ENCODE measurements at regions not wholly inside any gene's neighbourhood (a gene's known extent, or its start where the extent isn't known, plus 50 kb on each side); places are given as distances from the start of the nearest gene placed in this dataset.

- DNase-seq (ENCODE audit: low read depth): peak; percentile 82
- Histone ChIP-seq H3K4me1 (ENCODE audit: control insufficient read depth, insufficient read depth, low read length) (peaks cover 35% of the 10 kb centered on the region), H3K9ac (ENCODE audit: low read length) (peak overlapping the region; percentile 84), H3K4me3 (ENCODE audit: low read length) (peak overlapping the region; percentile 80), H3K36me3 (ENCODE audit: control insufficient read depth, insufficient read depth, low read length, severe bottlenecking) (no peaks in the 10 kb centered on the region), H3K9me3 (ENCODE audit: control insufficient read depth, low read length) (no peaks in the 10 kb centered on the region), H3K27me3 (replicated peaks; ENCODE audit: control insufficient read depth, insufficient read depth, low read length) (no peaks in the 10 kb centered on the region)
Measured at GRCh38 chr15:38068626-38069391, 134.4 kb downstream of the TMCO5A start.

GRCh38 chr15:38069511-38070011, 135.1 kb downstream of the TMCO5A start:
- H3K9ac ChIP-seq (ENCODE audit: low read length): peak overlapping the region; percentile 84
- H3K4me3 ChIP-seq (ENCODE audit: low read length): peak overlapping the region; percentile 80
- no peaks in the 10 kb centered on the region for H3K9me3 ChIP-seq (ENCODE audit: control insufficient read depth, low read length)
- no peaks in the 10 kb centered on the region for H3K27me3 ChIP-seq (replicated peaks; ENCODE audit: control insufficient read depth, insufficient read depth, low read length)
- H3K4me1 ChIP-seq (ENCODE audit: control insufficient read depth, insufficient read depth, low read length): peaks cover 38% of the 10 kb centered on the region
- peak; percentile 80 for DNase-seq (ENCODE audit: low read depth)
- H3K36me3 ChIP-seq (ENCODE audit: control insufficient read depth, insufficient read depth, low read length, severe bottlenecking): no peaks in the 10 kb centered on the region

- no peaks in the 10 kb centered on the region for H3K36me3 ChIP-seq (ENCODE audit: control insufficient read depth, insufficient read depth, low read length, severe bottlenecking)
- peaks cover 38% of the 10 kb centered on the region for H3K4me1 ChIP-seq (ENCODE audit: control insufficient read depth, insufficient read depth, low read length)
- no peak for DNase-seq (ENCODE audit: low read depth)
- no peak overlapping the region for H3K9ac ChIP-seq (ENCODE audit: low read length)
- H3K4me3 ChIP-seq (ENCODE audit: low read length): no peak overlapping the region
- H3K27me3 ChIP-seq (replicated peaks; ENCODE audit: control insufficient read depth, insufficient read depth, low read length): no peaks in the 10 kb centered on the region
- H3K9me3 ChIP-seq (ENCODE audit: control insufficient read depth, low read length): no peaks in the 10 kb centered on the region
Measured at GRCh38 chr15:38070778-38071177, 136.3 kb downstream of the TMCO5A start.

GRCh38 chr15:38071211-38071972, 137.0 kb downstream of the TMCO5A start:
- Histone ChIP-seq H3K27me3 (replicated peaks; ENCODE audit: control insufficient read depth, insufficient read depth, low read length) (no peaks in the 10 kb centered on the region), H3K9me3 (ENCODE audit: control insufficient read depth, low read length) (no peaks in the 10 kb centered on the region), H3K4me3 (ENCODE audit: low read length) (no peak overlapping the region), H3K9ac (ENCODE audit: low read length) (peak overlapping the region; percentile 88), H3K36me3 (ENCODE audit: control insufficient read depth, insufficient read depth, low read length, severe bottlenecking) (no peaks in the 10 kb centered on the region), H3K4me1 (ENCODE audit: control insufficient read depth, insufficient read depth, low read length) (peaks cover 38% of the 10 kb centered on the region)
- no peak for DNase-seq (ENCODE audit: low read depth)

- DNase-seq (ENCODE audit: low read depth): no peak
- no peaks in the 10 kb centered on the region for H3K36me3 ChIP-seq (ENCODE audit: control insufficient read depth, insufficient read depth, low read length, severe bottlenecking)
- peak overlapping the region; percentile 88 for H3K9ac ChIP-seq (ENCODE audit: low read length)
- H3K4me1 ChIP-seq (ENCODE audit: control insufficient read depth, insufficient read depth, low read length): peaks cover 38% of the 10 kb centered on the region
- no peaks in the 10 kb centered on the region for H3K9me3 ChIP-seq (ENCODE audit: control insufficient read depth, low read length)
- peak overlapping the region; percentile 86 for H3K4me3 ChIP-seq (ENCODE audit: low read length)
- no peaks in the 10 kb centered on the region for H3K27me3 ChIP-seq (replicated peaks; ENCODE audit: control insufficient read depth, insufficient read depth, low read length)
Measured at GRCh38 chr15:38072007-38072347, 137.5 kb downstream of the TMCO5A start.

GRCh38 chr15:38072348-38073177, 138.1 kb downstream of the TMCO5A start:
- H3K36me3 ChIP-seq (ENCODE audit: control insufficient read depth, insufficient read depth, low read length, severe bottlenecking): no peaks in the 10 kb centered on the region
- peak overlapping the region; percentile 88 for H3K9ac ChIP-seq (ENCODE audit: low read length)
- peak overlapping the region; percentile 86 for H3K4me3 ChIP-seq (ENCODE audit: low read length)
- peaks cover 38% of the 10 kb centered on the region for H3K4me1 ChIP-seq (ENCODE audit: control insufficient read depth, insufficient read depth, low read length)
- DNase-seq (ENCODE audit: low read depth): peak; percentile 86
- H3K27me3 ChIP-seq (replicated peaks; ENCODE audit: control insufficient read depth, insufficient read depth, low read length): no peaks in the 10 kb centered on the region
- H3K9me3 ChIP-seq (ENCODE audit: control insufficient read depth, low read length): no peaks in the 10 kb centered on the region

- Histone ChIP-seq H3K9ac (ENCODE audit: low read length) (peak overlapping the region; percentile 88), H3K9me3 (ENCODE audit: control insufficient read depth, low read length) (no peaks in the 10 kb centered on the region), H3K27me3 (replicated peaks; ENCODE audit: control insufficient read depth, insufficient read depth, low read length) (no peaks in the 10 kb centered on the region), H3K36me3 (ENCODE audit: control insufficient read depth, insufficient read depth, low read length, severe bottlenecking) (no peaks in the 10 kb centered on the region), H3K4me1 (ENCODE audit: control insufficient read depth, insufficient read depth, low read length) (peaks cover 35% of the 10 kb centered on the region), H3K4me3 (ENCODE audit: low read length) (peak overlapping the region; percentile 86)
- peak; percentile 45 for DNase-seq (ENCODE audit: low read depth)
Measured at GRCh38 chr15:38073178-38073946, 138.9 kb downstream of the TMCO5A start.

GRCh38 chr15:38074029-38074428, 139.6 kb downstream of the TMCO5A start:
- Histone ChIP-seq H3K4me1 (ENCODE audit: control insufficient read depth, insufficient read depth, low read length) (peaks cover 29% of the 10 kb centered on the region), H3K36me3 (ENCODE audit: control insufficient read depth, insufficient read depth, low read length, severe bottlenecking) (no peaks in the 10 kb centered on the region), H3K9me3 (ENCODE audit: control insufficient read depth, low read length) (no peaks in the 10 kb centered on the region), H3K4me3 (ENCODE audit: low read length) (peak overlapping the region; percentile 86), H3K9ac (ENCODE audit: low read length) (peak overlapping the region; percentile 88), H3K27me3 (replicated peaks; ENCODE audit: control insufficient read depth, insufficient read depth, low read length) (no peaks in the 10 kb centered on the region)
- DNase-seq (ENCODE audit: low read depth): no peak

- H3K9me3 ChIP-seq (ENCODE audit: control insufficient read depth, low read length): no peaks in the 10 kb centered on the region
- H3K4me1 ChIP-seq (ENCODE audit: control insufficient read depth, insufficient read depth, low read length): peaks cover 22% of the 10 kb centered on the region
- no peak for DNase-seq (ENCODE audit: low read depth)
- H3K27me3 ChIP-seq (replicated peaks; ENCODE audit: control insufficient read depth, insufficient read depth, low read length): no peaks in the 10 kb centered on the region
- H3K4me3 ChIP-seq (ENCODE audit: low read length): no peak overlapping the region
- no peak overlapping the region for H3K9ac ChIP-seq (ENCODE audit: low read length)
- H3K36me3 ChIP-seq (ENCODE audit: control insufficient read depth, insufficient read depth, low read length, severe bottlenecking): no peaks in the 10 kb centered on the region
Measured at GRCh38 chr15:38075466-38075865, 141.0 kb downstream of the TMCO5A start.

GRCh38 chr15:38076786-38077185, 142.3 kb downstream of the TMCO5A start:
- H3K27me3 ChIP-seq (replicated peaks; ENCODE audit: control insufficient read depth, insufficient read depth, low read length): no peaks in the 10 kb centered on the region
- H3K36me3 ChIP-seq (ENCODE audit: control insufficient read depth, insufficient read depth, low read length, severe bottlenecking): no peaks in the 10 kb centered on the region
- H3K9ac ChIP-seq (ENCODE audit: low read length): no peak overlapping the region
- H3K4me1 ChIP-seq (ENCODE audit: control insufficient read depth, insufficient read depth, low read length): peaks cover 27% of the 10 kb centered on the region
- no peaks in the 10 kb centered on the region for H3K9me3 ChIP-seq (ENCODE audit: control insufficient read depth, low read length)
- DNase-seq (ENCODE audit: low read depth): no peak
- H3K4me3 ChIP-seq (ENCODE audit: low read length): no peak overlapping the region

All from adipocyte (in vitro differentiated cells).